GM12801 (cell line): ENCODE measurements at regions not wholly inside any gene's neighbourhood (a gene's known extent, or its start where the extent isn't known, plus 50 kb on each side); places are given as distances from the start of the nearest gene placed in this dataset.

Source experiments
- TF ChIP-seq, protein P1 (sequence below): IDR thresholded peaks from one replicate; pipeline ENCODE4 v1.5.1; 2011; ENCODE audit warnings: control low read depth; ENCODE audit not compliant: insufficient read length; ENCODE audit errors: extremely low read depth

GRCh38 chr14:71654810-71655209 is 277.4 kb upstream of the RGS6 start:
- TF ChIP-seq, protein P1, sequence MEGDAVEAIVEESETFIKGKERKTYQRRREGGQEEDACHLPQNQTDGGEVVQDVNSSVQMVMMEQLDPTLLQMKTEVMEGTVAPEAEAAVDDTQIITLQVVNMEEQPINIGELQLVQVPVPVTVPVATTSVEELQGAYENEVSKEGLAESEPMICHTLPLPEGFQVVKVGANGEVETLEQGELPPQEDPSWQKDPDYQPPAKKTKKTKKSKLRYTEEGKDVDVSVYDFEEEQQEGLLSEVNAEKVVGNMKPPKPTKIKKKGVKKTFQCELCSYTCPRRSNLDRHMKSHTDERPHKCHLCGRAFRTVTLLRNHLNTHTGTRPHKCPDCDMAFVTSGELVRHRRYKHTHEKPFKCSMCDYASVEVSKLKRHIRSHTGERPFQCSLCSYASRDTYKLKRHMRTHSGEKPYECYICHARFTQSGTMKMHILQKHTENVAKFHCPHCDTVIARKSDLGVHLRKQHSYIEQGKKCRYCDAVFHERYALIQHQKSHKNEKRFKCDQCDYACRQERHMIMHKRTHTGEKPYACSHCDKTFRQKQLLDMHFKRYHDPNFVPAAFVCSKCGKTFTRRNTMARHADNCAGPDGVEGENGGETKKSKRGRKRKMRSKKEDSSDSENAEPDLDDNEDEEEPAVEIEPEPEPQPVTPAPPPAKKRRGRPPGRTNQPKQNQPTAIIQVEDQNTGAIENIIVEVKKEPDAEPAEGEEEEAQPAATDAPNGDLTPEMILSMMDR = no peak

GRCh38 chr14:71658261-71658860 is 273.9 kb upstream of the RGS6 start:
- TF ChIP-seq, protein P1 = no peak

DNA sequence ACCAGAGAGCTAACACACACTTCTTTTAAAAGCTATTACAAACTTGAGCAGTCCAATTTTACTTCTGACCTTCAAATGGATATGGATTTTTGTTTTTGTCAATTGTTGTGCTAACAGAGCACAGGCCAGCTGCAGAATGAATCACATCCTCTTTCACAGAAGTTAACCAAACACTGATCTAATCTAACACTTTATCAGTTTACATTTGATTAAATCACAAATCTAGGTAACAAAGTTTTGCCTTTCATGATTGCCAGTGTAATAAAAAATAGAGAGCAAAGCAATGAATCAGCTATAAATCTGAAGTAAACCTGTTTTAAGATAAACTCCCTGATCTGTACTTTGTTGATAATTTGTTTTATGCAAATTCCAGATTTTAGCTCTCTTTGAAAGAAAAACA is 273.1 kb upstream of the RGS6 start:
- TF ChIP-seq, protein P1 = no peak

GRCh38 chr14:71661441-71661840 is 270.8 kb upstream of the RGS6 start:
- TF ChIP-seq, protein P1 = no peak

DNA sequence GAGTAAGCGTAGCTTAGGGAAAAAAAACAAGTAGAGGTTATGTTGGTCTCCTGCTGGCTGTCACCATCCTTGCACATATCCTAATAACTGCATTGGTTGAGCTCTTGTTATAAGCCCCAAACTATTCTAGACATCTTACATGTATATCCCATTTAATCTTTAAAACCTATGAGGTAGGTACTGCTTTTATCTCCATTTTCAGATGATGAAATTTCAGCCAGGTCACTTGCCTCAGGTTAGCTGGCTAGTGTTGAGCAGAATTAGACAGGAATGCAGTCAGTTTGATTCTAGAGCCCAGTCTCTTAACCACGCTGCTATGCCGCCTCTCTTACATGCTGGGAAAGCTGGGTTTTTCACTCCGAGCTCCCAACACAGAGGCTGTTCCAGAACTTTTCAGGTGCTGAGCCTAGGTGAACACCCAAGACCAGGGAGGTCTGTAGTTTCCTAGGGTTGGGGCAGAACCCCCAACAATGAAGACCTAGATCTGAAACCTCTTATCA is 269.9 kb upstream of the RGS6 start:
- TF ChIP-seq, protein P1 = no peak

DNA sequence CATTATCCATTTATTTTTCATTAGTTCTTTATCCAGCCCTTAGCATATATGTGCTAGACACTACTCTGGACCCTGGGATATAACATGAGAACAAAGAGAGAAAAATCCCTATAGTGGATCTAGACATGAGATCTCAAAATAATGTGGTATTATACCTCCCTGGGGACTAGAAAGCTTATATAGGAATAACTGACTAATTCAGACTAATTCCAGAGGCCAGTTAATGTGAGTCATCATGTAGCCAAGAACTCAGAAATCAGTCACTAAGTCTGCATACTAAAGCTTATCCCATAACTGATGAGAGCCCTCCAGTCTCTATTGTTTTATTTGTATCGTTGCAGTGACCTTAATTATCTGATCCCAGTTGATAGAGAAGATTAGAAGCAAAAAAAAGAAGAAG is 267.1 kb upstream of the RGS6 start:
- TF ChIP-seq, protein P1 = no peak

DNA sequence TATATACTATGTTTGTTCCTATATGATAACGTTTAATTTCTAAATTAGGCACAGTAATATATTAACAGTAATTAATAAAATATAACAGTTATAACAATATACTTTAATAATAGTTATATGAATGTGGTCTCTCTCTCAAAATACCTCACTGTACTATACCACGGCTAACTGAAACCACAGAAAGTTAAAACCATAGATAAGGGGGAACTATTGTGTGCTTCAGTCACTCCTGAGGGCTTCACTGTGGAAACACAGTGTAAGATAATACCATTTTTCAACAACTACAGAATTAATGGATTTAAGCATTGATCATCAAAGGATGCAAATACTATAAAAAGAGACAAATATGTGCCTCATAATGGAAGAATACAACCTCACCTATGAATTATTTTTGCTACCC is 266.4 kb upstream of the RGS6 start:
- TF ChIP-seq, protein P1 = no peak
